Embryonic facial prominence (tissue), 1 donor: ENCODE measurements at regions not wholly inside any gene's neighbourhood (a gene's known extent, or its start where the extent isn't known, plus 50 kb on each side); places are given as distances from the start of the nearest gene placed in this dataset.

Experiments used
- DNase-seq: peaks from one replicate; pipeline ENCODE4 v3.0.0-alpha.2; 2016; ENCODE audit errors: extremely low spot score

- DNase-seq = no peak
These were observed 281.5 kb downstream of the EN1 start for GRCh38 chr2:118565786-118566540.

- no peak for DNase-seq
These were observed 282.1 kb downstream of the EN1 start for GRCh38 chr2:118565301-118565700.

- DNase-seq = no peak
These were observed 285.3 kb downstream of the EN1 start for GRCh38 chr2:118562144-118562543.

GRCh38 chr2:118558846-118559245, 288.6 kb downstream of the EN1 start:
- DNase-seq = no peak

GRCh38 chr2:118557791-118558190, 289.7 kb downstream of the EN1 start:
- no peak for DNase-seq

- no peak for DNase-seq
These were observed 290.4 kb downstream of the EN1 start for GRCh38 chr2:118557016-118557415.

GRCh38 chr2:118554616-118555015, 292.8 kb downstream of the EN1 start:
- no peak for DNase-seq

- DNase-seq = no peak
These were observed 297.9 kb downstream of the EN1 start for GRCh38 chr2:118549503-118549902.

GRCh38 chr2:118548880-118549488, 298.5 kb downstream of the EN1 start:
- no peak for DNase-seq

- DNase-seq = no peak
These were observed 308.2 kb downstream of the EN1 start for GRCh38 chr2:118539290-118539689.

- DNase-seq = no peak
These were observed 311.1 kb downstream of the EN1 start for GRCh38 chr2:118536306-118536705.

- DNase-seq = no peak
These were observed 311.6 kb downstream of the EN1 start for GRCh38 chr2:118535818-118536212.

- DNase-seq = no peak
These were observed 312.2 kb downstream of the EN1 start for GRCh38 chr2:118535171-118535817.

GRCh38 chr2:118530976-118531375, 316.5 kb downstream of the EN1 start:
- DNase-seq = no peak

GRCh38 chr2:118529908-118530599, 317.4 kb downstream of the EN1 start:
- no peak for DNase-seq

GRCh38 chr2:118527571-118527970, 319.9 kb downstream of the EN1 start:
- DNase-seq = no peak

GRCh38 chr2:118525346-118525745, 322.1 kb downstream of the EN1 start:
- no peak for DNase-seq

- DNase-seq = no peak
These were observed 322.5 kb downstream of the EN1 start for GRCh38 chr2:118524911-118525310.

GRCh38 chr2:118523761-118524160, 323.7 kb downstream of the EN1 start:
- DNase-seq = no peak

GRCh38 chr2:118521960-118522359, 325.5 kb downstream of the EN1 start:
- DNase-seq = no peak

GRCh38 chr2:118521272-118521671, 326.2 kb downstream of the EN1 start:
- DNase-seq = no peak

- DNase-seq = no peak
These were observed 327.2 kb downstream of the EN1 start for GRCh38 chr2:118520246-118520645.
